H7 (cell line): ENCODE measurements at regions not wholly inside any gene's neighbourhood (a gene's known extent, or its start where the extent isn't known, plus 50 kb on each side); places are given as distances from the start of the nearest gene placed in this dataset.
"Not testable (repeated sequence)": the region's sequence is repeated elsewhere in the genome, so short reads cannot be mapped to it uniquely, and the experiment has no call there.

ENCODE experiments used
- DNase-seq: peaks from one replicate; pipeline ENCODE4 v3.0.0; 2012
- H3K27me3 ChIP-seq: 2 replicates; pipeline ENCODE4 v1.6.0; 2011; ENCODE audit warnings: mild to moderate bottlenecking, low read length; ENCODE audit not compliant: control insufficient read depth, insufficient read depth
- H3K36me3 ChIP-seq: replicated peaks from 2 replicates; pipeline ENCODE4 v1.5.1; 2011; ENCODE audit warnings: low read length; ENCODE audit not compliant: control insufficient read depth, insufficient read depth
- H3K4me3 ChIP-seq: 2 replicates; pipeline ENCODE4 v1.5.1; 2011; ENCODE audit warnings: low read depth, mild to moderate bottlenecking, control low read depth, low read length, moderate library complexity; ENCODE audit not compliant: insufficient read depth

- H3K4me3 ChIP-seq, DNase-seq, H3K36me3 ChIP-seq, H3K27me3 ChIP-seq: not testable (repeated sequence)
Observed at GRCh38 chr2:187610450-187610849, 56.2 kb upstream of the TFPI start.

GRCh38 chr2:187612857-187613256 lies 58.6 kb upstream of the TFPI start:
- no peaks in the 10 kb centered on the region for H3K36me3 ChIP-seq
- H3K4me3 ChIP-seq, result no peak overlapping the region
- no peak for DNase-seq
- no peaks in the 10 kb centered on the region for H3K27me3 ChIP-seq

- Histone ChIP-seq H3K4me3 (no peak overlapping the region), H3K27me3 (no peaks in the 10 kb centered on the region), H3K36me3 (no peaks in the 10 kb centered on the region)
- no peak for DNase-seq
Observed at GRCh38 chr2:187614756-187615155, 60.5 kb upstream of the TFPI start.

GRCh38 chr2:187615364-187615763 lies 61.1 kb upstream of the TFPI start:
- Histone ChIP-seq H3K36me3 (no peaks in the 10 kb centered on the region), H3K4me3 (no peak overlapping the region), H3K27me3 (no peaks in the 10 kb centered on the region)
- DNase-seq, result no peak

GRCh38 chr2:187615902-187616301 lies 61.7 kb upstream of the TFPI start:
- DNase-seq, result no peak
- H3K27me3 ChIP-seq, result no peaks in the 10 kb centered on the region
- no peak overlapping the region for H3K4me3 ChIP-seq
- no peaks in the 10 kb centered on the region for H3K36me3 ChIP-seq

- no peak for DNase-seq
- Histone ChIP-seq H3K27me3 (no peaks in the 10 kb centered on the region), H3K4me3 (no peak overlapping the region), H3K36me3 (no peaks in the 10 kb centered on the region)
Observed at GRCh38 chr2:187617120-187617519, 62.9 kb upstream of the TFPI start.

- Histone ChIP-seq H3K4me3 (no peak overlapping the region), H3K27me3 (no peaks in the 10 kb centered on the region), H3K36me3 (no peaks in the 10 kb centered on the region)
- no peak for DNase-seq
Observed at GRCh38 chr2:187617905-187618304, 63.7 kb upstream of the TFPI start.

GRCh38 chr2:187618813-187619212 lies 64.6 kb upstream of the TFPI start:
- DNase-seq, result no peak
- H3K36me3 ChIP-seq, result no peaks in the 10 kb centered on the region
- H3K4me3 ChIP-seq, result no peak overlapping the region
- no peaks in the 10 kb centered on the region for H3K27me3 ChIP-seq

- H3K27me3 ChIP-seq, result no peaks in the 10 kb centered on the region
- no peak for DNase-seq
- no peak overlapping the region for H3K4me3 ChIP-seq
- H3K36me3 ChIP-seq, result no peaks in the 10 kb centered on the region
Observed at GRCh38 chr2:187627153-187627552, 72.9 kb upstream of the TFPI start.

- DNase-seq, H3K4me3 ChIP-seq, H3K36me3 ChIP-seq, H3K27me3 ChIP-seq: not testable (repeated sequence)
Observed at GRCh38 chr2:187636731-187637391, 82.6 kb upstream of the TFPI start.

- DNase-seq, H3K27me3 ChIP-seq, H3K36me3 ChIP-seq, H3K4me3 ChIP-seq: not testable (repeated sequence)
Observed at GRCh38 chr2:187637392-187637740, 83.1 kb upstream of the TFPI start.

- DNase-seq, H3K27me3 ChIP-seq, H3K36me3 ChIP-seq, H3K4me3 ChIP-seq: not testable (repeated sequence)
Observed at GRCh38 chr2:187637771-187638170, 83.5 kb upstream of the TFPI start.

GRCh38 chr2:187638840-187639239 lies 84.6 kb upstream of the TFPI start:
- no peak overlapping the region for H3K4me3 ChIP-seq
- no peak for DNase-seq
- no peaks in the 10 kb centered on the region for H3K27me3 ChIP-seq
- H3K36me3 ChIP-seq, result no peaks in the 10 kb centered on the region

GRCh38 chr2:187640926-187641510 lies 86.8 kb upstream of the TFPI start:
- peak; percentile 4 for DNase-seq
- Histone ChIP-seq H3K36me3 (no peaks in the 10 kb centered on the region), H3K4me3 (no peak overlapping the region), H3K27me3 (no peaks in the 10 kb centered on the region)

GRCh38 chr2:187642498-187642897 lies 88.3 kb upstream of the TFPI start:
- Histone ChIP-seq H3K36me3 (no peaks in the 10 kb centered on the region), H3K4me3 (no peak overlapping the region), H3K27me3 (no peaks in the 10 kb centered on the region)
- DNase-seq, result no peak

GRCh38 chr2:187644486-187644885 lies 90.3 kb upstream of the TFPI start:
- DNase-seq, result no peak
- Histone ChIP-seq H3K27me3 (no peaks in the 10 kb centered on the region), H3K4me3 (no peak overlapping the region), H3K36me3 (no peaks in the 10 kb centered on the region)
